Keratinocyte (primary cell): ENCODE measurements at regions not wholly inside any gene's neighbourhood (a gene's known extent, or its start where the extent isn't known, plus 50 kb on each side); places are given as distances from the start of the nearest gene placed in this dataset.

Source experiments
- EZH2 ChIP-seq: IDR thresholded peaks from one replicate; pipeline ENCODE4 v1.6.1; 2012; ENCODE audit warnings: inconsistent platforms, mild to moderate bottlenecking, low read length, moderate library complexity
- TF ChIP-seq, protein P1 (sequence below), 3 experiments: IDR thresholded peaks in 1 of 3; conservative IDR thresholded peaks in 1 of 3; optimal IDR thresholded peaks in 1 of 3; 2 replicates in 2 of 3; 3 replicates in 1 of 3; pipeline versions ENCODE3 to v1.5.1; 2011; ENCODE audit warnings: low read length in 3 of 3, mild to moderate bottlenecking in 3 of 3, moderate library complexity in 2 of 3, control low read depth in 1 of 3, inconsistent platforms in 1 of 3; ENCODE audit not compliant: insufficient read depth in 2 of 3; ENCODE audit errors: extremely low read depth in 1 of 3

DNA sequence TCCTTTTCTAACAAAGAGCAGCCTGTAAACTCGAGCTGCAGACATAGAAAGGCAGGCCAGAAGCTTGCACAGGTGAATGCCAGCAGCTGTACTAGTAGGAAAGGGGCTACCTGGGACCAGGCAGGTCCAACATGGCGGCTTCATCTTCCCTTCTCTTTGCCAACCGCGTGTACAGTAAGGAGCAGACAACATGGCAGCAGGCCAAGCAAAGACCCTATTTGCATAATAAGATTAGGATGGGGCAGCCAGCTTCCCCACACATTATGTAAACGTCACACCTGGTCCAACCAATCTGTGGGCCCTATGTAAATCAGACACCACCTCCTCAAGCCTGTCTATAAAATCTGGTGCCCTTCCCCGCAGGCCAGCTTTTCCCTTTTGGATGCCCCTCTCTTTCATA is 1186.5 kb upstream of the AUTS2 start:
- TF ChIP-seq, protein P1, sequence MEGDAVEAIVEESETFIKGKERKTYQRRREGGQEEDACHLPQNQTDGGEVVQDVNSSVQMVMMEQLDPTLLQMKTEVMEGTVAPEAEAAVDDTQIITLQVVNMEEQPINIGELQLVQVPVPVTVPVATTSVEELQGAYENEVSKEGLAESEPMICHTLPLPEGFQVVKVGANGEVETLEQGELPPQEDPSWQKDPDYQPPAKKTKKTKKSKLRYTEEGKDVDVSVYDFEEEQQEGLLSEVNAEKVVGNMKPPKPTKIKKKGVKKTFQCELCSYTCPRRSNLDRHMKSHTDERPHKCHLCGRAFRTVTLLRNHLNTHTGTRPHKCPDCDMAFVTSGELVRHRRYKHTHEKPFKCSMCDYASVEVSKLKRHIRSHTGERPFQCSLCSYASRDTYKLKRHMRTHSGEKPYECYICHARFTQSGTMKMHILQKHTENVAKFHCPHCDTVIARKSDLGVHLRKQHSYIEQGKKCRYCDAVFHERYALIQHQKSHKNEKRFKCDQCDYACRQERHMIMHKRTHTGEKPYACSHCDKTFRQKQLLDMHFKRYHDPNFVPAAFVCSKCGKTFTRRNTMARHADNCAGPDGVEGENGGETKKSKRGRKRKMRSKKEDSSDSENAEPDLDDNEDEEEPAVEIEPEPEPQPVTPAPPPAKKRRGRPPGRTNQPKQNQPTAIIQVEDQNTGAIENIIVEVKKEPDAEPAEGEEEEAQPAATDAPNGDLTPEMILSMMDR (optimal IDR thresholded peaks at IDR 0.05 in 1 of 3, IDR thresholded peaks at IDR 0.05 in 1 of 3, conservative IDR thresholded peaks at IDR 0.05 in 1 of 3; ENCODE audit: extremely low read depth in 1 of 3, insufficient read depth in 2 of 3, low read length in 3 of 3), result no peak
- no peak for TF ChIP-seq EZH2
